Mucosa of rectum (tissue), 2 donors: ENCODE measurements at regions not wholly inside any gene's neighbourhood (a gene's known extent, or its start where the extent isn't known, plus 50 kb on each side); places are given as distances from the start of the nearest gene placed in this dataset.

Source experiments
- H3K27ac ChIP-seq, 2 donors: one replicate each; pipeline ENCODE4 v1.7.0; 2013; ENCODE audit warnings: inconsistent platforms in 2 of 2, low read depth in 2 of 2, low read length in 2 of 2
- H3K27me3 ChIP-seq, 2 donors: one replicate each; pipeline ENCODE4 v1.7.0; 2013; ENCODE audit warnings: low read length in 2 of 2; ENCODE audit not compliant: control insufficient read depth in 2 of 2, insufficient read depth in 2 of 2
- H3K36me3 ChIP-seq, 2 donors: one replicate each; pipeline ENCODE4 v1.7.0; 2013; ENCODE audit warnings: low read length in 2 of 2; ENCODE audit not compliant: control insufficient read depth in 2 of 2, insufficient read depth in 2 of 2
- H3K4me1 ChIP-seq, 2 donors: one replicate each; pipeline ENCODE4 v1.7.0; 2013; ENCODE audit warnings: low read length in 2 of 2, mild to moderate bottlenecking in 1 of 2; ENCODE audit not compliant: control insufficient read depth in 2 of 2, insufficient read depth in 2 of 2
- H3K4me3 ChIP-seq, 2 donors: one replicate each; pipeline ENCODE4 v1.7.0; 2013; ENCODE audit warnings: low read length in 2 of 2
- H3K9ac ChIP-seq, 2 donors: one replicate each; pipeline ENCODE4 v1.7.0; 2013; ENCODE audit warnings: low read length in 2 of 2, low read depth in 1 of 2, mild to moderate bottlenecking in 1 of 2
- H3K9me3 ChIP-seq, 2 donors: one replicate each; pipeline ENCODE4 v1.7.0; 2013; ENCODE audit warnings: low read length in 2 of 2; ENCODE audit not compliant: control insufficient read depth in 2 of 2
- donor health status: healthy.
- donor health status: Normal muscosa, but diverticular disease.

DNA sequence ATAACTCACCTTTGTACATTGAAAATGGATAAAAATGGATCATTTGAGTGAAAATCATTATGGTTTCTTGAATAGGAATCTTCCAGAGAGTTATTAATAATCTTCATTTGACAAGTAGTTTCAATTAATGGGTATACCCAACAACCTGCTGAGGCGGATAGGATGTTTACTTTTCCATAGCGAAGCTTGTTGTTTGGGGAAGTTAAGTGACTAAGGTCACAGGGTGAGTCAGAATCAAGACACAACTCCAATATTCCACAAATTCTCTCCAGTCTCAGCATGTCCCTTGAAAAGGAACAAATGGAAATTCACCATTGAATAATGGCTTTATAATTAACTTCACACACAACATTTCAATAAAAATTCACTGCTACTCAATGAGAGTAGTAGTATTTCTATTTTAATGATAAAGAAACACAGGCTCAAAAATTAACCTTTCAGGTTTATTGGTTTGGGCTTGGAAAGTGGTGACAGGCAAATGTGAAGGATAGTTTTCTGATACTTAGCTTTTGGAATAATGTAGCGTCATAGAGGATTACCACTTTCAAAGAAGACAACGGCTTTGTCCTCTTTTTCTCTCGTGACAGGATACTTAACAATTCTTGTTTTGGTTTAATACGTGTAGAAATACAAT, 211.3 kb downstream of the GPD2 start:
- Histone ChIP-seq H3K9me3 (no peaks in the 10 kb centered on the region), H3K9ac (no peak overlapping the region), H3K4me1 (no peaks in the 10 kb centered on the region), H3K27ac (no peak overlapping the region), H3K36me3 (no peaks in the 10 kb centered on the region), H3K4me3 (no peak overlapping the region), H3K27me3 (no peaks in the 10 kb centered on the region)

GRCh38 chr2:156648522-156648921, 212.3 kb downstream of the GPD2 start:
- H3K9ac ChIP-seq, result no peak overlapping the region
- H3K9me3 ChIP-seq, result no peaks in the 10 kb centered on the region
- no peaks in the 10 kb centered on the region for H3K27me3 ChIP-seq
- no peak overlapping the region for H3K27ac ChIP-seq
- H3K4me3 ChIP-seq, result no peak overlapping the region
- no peaks in the 10 kb centered on the region for H3K4me1 ChIP-seq
- no peaks in the 10 kb centered on the region for H3K36me3 ChIP-seq

DNA sequence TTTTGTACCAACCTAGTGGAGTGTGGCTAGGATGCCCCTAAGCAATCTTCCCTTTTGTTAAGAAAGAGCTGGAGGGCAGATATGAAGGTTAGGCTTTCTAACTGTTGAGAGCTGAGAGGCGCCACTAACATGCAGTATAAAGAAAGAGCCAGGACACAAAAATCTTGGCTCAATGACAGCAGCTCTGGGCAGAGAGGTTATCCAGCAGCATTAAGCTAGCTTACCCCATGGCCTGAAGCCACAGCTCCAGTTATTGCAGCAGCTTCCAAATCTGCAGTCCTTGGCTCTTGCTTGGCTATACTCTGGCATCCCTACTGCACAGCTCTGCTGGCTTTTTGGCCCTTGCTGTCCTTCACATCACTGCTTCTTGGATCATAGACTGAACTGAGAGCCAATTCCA, 213.4 kb downstream of the GPD2 start:
- Histone ChIP-seq H3K9me3 (no peaks in the 10 kb centered on the region), H3K36me3 (no peaks in the 10 kb centered on the region), H3K27ac (no peak overlapping the region), H3K4me1 (no peaks in the 10 kb centered on the region), H3K9ac (no peak overlapping the region), H3K4me3 (no peak overlapping the region), H3K27me3 (no peaks in the 10 kb centered on the region)

GRCh38 chr2:156652691-156653090, 216.5 kb downstream of the GPD2 start:
- no peaks in the 10 kb centered on the region for H3K36me3 ChIP-seq
- H3K4me1 ChIP-seq, result no peaks in the 10 kb centered on the region
- no peaks in the 10 kb centered on the region for H3K9me3 ChIP-seq
- H3K27ac ChIP-seq, result no peak overlapping the region
- H3K4me3 ChIP-seq, result no peak overlapping the region
- H3K27me3 ChIP-seq, result no peaks in the 10 kb centered on the region
- H3K9ac ChIP-seq, result no peak overlapping the region

DNA sequence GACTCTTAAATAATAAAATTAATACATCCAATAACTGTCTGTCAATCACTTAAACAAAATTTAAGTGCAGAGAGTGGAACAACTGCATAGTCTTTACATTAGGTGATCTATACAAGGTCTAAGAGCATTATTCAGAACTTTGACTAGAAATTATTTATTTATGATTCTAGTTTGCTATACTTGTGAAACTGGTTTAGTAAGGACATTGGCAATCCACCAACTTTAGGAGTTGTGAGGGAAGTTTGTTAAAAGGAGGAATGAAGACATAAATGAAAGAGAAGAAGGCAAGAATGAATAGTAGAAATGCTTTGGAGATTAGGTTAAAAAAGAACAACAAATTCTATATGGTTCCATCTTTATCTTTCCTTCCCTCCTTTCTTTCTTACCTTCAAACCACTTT, 217.5 kb downstream of the GPD2 start:
- no peak overlapping the region for H3K9ac ChIP-seq
- H3K4me1 ChIP-seq, result no peaks in the 10 kb centered on the region
- H3K27ac ChIP-seq, result no peak overlapping the region

GRCh38 chr2:156657809-156658208, 221.6 kb downstream of the GPD2 start:
- Histone ChIP-seq H3K36me3 (no peaks in the 10 kb centered on the region), H3K27me3 (no peaks in the 10 kb centered on the region), H3K4me3 (no peak overlapping the region), H3K27ac (no peak overlapping the region), H3K9ac (no peak overlapping the region), H3K9me3 (no peaks in the 10 kb centered on the region), H3K4me1 (no peaks in the 10 kb centered on the region)

More for the DNA sequence above, 217.5 kb downstream of the GPD2 start:
- Histone ChIP-seq H3K9me3 (no peaks in the 10 kb centered on the region), H3K4me3 (no peak overlapping the region), H3K27me3 (no peaks in the 10 kb centered on the region), H3K36me3 (no peaks in the 10 kb centered on the region)

DNA sequence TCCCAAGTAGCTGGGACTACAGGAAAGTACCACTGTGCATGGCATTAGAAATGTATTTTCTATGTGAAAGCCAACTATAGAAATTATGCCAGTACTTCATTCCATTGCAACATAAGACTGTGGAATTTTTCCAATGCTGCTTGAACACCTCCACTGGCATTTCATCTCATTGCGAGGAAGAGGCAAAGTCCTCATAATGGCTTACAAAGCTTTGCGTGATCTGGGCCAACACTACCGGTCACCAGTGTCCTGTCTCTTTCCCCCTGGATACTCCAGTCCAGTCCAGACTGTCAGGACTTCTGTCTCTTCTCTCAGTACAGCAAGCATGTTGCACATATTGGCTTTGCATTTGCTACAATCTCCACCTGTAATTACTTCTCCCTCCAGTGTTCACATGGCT, 223.5 kb downstream of the GPD2 start:
- Histone ChIP-seq H3K9ac (no peak overlapping the region), H3K27me3 (no peaks in the 10 kb centered on the region), H3K9me3 (no peaks in the 10 kb centered on the region), H3K4me3 (no peak overlapping the region), H3K36me3 (no peaks in the 10 kb centered on the region), H3K4me1 (no peaks in the 10 kb centered on the region), H3K27ac (no peak overlapping the region)

DNA sequence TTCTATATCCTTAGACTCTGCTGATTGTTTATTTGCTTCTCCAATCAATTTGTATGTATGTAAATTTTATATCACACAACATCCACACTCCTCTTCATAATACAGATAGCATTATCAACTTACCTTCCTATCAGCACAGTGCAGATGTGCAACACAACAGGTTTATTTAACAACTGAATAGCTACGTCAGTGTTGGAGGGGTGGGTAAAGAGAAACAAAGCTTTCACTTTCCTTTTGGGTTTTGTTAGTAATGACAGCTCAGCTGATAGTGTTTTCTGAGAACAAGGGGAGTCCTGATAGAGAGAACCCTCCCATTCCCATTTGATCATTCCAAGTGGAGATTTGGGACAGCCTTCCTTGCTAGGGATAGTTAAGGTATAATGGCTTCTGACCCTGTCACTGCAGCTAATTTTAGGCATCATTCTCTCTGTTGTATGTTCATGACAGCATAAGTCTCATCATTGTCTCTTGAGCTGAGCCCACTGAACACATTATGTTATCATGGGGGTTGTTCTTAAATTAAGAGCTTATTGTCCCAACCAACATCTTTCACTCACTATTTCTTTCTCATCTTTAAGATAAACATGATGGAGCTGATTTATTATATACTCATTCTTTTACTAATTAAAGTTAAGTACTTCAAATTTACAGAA, 227.7 kb downstream of the GPD2 start:
- Histone ChIP-seq H3K9me3 (peaks cover 0 to 2% of the 10 kb centered on the region in 2 donors), H3K36me3 (no peaks in the 10 kb centered on the region), H3K27me3 (no peaks in the 10 kb centered on the region), H3K4me3 (no peak overlapping the region), H3K9ac (no peak overlapping the region), H3K4me1 (no peaks in the 10 kb centered on the region), H3K27ac (no peak overlapping the region)

GRCh38 chr2:156666130-156666785, 230.1 kb downstream of the GPD2 start:
- Histone ChIP-seq H3K27ac (no peak overlapping the region), H3K36me3 (no peaks in the 10 kb centered on the region), H3K27me3 (no peaks in the 10 kb centered on the region), H3K4me3 (no peak overlapping the region), H3K4me1 (no peaks in the 10 kb centered on the region), H3K9me3 (peaks cover 0 to 2% of the 10 kb centered on the region in 2 donors), H3K9ac (no peak overlapping the region)

GRCh38 chr2:156670104-156670503, 233.9 kb downstream of the GPD2 start:
- Histone ChIP-seq H3K27me3 (no peaks in the 10 kb centered on the region), H3K9ac (no peak overlapping the region), H3K9me3 (peaks cover 0 to 2% of the 10 kb centered on the region in 2 donors), H3K4me3 (no peak overlapping the region), H3K4me1 (no peaks in the 10 kb centered on the region), H3K27ac (no peak overlapping the region), H3K36me3 (no peaks in the 10 kb centered on the region)
